Forelimb muscle (tissue), 1 donor: ENCODE measurements at regions not wholly inside any gene's neighbourhood (a gene's known extent, or its start where the extent isn't known, plus 50 kb on each side); places are given as distances from the start of the nearest gene placed in this dataset.

Source experiments
- DNase-seq: peaks from one replicate; pipeline ENCODE4 v3.0.0-alpha.2; 2013; ENCODE audit warnings: low read depth

DNA sequence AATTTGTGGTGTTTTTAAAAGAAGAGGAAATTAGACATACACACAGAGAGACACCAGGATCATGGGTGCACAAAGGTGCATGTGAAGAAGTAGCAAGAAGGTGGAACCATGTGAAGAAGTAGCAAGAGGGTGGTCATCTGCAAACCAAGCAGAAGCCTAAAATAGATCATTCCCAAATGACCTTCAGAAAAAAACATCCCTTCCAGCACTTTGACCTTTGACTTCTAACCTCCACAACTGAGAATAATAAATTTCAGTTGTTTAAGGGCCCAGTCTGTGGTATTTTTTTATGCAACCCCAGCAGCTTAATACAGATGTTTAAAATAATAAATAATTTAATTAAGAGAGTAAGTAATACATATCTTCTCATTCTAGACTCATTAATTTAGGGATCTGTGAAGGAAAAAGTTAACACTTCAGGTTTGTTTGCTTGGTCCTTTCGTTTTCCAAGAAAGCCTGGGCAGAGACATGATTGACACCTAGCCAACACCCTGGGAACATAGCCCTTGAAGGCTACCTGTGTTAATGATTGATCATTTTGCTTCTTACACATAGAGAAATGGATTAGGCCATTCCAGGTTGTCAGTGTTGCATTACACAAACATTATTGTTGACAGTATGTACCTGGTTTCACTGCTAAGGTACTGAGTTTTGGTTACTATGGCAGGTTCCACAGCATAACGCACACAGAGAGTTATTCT lies 1331.2 kb upstream of the GBE1 start:
- no peak for DNase-seq

DNA sequence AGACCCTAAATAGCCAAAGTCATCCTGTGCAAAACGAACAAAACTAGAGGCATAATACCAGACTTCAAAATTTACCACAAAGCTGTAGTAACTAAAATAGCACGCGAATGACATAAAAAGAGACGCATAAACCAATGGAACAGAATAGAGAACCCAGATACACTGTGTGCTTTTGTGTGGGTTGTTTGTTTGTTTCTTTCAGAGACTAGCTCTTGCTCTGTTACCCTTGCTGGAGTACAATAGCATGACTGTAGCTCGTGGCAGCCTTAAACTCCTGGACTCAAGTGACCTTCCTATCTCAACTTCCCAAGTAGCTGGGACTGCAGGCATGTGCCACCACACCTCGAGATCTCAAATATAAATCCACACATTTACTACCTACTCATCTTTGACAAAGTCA lies 1314.6 kb upstream of the GBE1 start:
- no peak for DNase-seq

GRCh38 chr3:83074485-83074884 lies 1313.0 kb upstream of the GBE1 start:
- DNase-seq, result no peak

GRCh38 chr3:83065851-83066460 lies 1304.5 kb upstream of the GBE1 start:
- no peak for DNase-seq

DNA sequence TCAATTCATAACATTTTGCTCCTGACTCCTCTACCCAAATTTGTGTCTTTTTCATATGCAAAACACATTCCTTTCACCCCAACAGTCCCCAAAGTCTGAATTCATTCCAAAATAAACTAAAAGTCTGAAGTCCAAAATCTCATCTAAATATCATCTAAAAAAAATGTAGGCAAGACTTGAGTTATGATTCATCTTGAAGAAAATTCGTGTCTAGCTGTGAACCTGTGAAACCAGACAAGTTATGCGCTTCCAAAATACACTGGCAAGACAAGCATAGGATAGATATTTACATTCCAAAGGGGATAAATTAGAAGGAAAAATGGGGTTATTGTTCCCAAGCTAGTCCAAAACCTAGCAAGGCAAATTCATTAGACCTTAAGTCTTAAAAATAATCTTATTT lies 1302.0 kb upstream of the GBE1 start:
- DNase-seq, result no peak

GRCh38 chr3:83048556-83048955 lies 1287.1 kb upstream of the GBE1 start:
- DNase-seq, result no peak

- no peak for DNase-seq
These were observed 1278.0 kb upstream of the GBE1 start for GRCh38 chr3:83039422-83039821.

DNA sequence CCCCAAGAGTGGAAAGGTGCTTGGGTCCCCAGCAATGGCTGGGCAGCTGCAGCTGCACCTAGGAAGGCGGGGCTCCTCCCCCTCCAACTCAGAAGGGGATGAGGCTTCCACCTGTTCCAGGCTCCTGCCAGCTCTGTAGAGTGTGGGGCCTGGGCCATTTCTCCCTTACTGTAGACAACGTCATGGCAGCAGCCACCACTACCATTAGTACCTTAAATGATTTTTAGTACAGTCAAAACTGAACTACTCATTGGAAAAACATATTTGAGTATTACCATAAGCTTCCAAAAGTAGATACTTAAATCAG lies 1274.2 kb upstream of the GBE1 start:
- DNase-seq, result no peak

GRCh38 chr3:83034806-83035703 lies 1273.6 kb upstream of the GBE1 start:
- DNase-seq, result no peak

DNA sequence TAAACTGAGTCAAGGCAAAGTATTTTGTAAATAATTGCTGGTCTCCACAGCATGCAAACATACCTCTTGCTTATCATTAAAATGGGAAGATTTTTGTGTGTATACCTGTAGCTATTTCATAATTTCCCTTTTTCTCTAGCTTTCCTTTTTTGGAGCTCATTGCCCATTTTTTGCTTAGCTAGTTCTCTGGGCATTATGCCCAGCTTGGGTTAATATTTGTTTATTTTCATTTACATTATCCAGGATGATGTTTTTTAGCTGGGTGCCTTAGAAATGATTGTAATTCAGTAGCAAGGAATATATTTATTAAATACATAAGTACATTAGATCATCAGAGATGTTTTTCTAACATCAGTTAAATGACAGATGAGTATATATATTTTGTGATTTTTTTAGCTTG lies 1271.7 kb upstream of the GBE1 start:
- no peak for DNase-seq

- DNase-seq, result no peak
These were observed 1261.6 kb upstream of the GBE1 start for GRCh38 chr3:83023086-83023485.

DNA sequence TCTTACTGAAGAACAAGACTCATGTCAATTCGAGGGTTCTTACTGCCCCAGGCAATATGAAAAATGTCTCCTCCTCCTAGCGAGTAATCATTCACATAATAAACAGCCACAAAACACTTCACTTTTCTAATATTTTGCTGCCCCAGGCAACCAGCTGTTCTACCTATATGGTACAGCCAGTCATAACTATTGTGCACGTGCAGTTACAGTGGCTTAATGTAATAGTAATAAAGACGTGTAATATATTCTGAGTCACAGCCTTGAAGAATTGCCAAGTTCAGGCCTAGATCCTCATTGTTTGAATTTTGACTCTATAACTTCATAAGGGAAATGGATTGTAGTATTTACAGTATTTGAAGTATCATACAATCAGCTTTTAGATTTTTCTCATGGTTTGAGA lies 1250.0 kb upstream of the GBE1 start:
- DNase-seq, result no peak

DNA sequence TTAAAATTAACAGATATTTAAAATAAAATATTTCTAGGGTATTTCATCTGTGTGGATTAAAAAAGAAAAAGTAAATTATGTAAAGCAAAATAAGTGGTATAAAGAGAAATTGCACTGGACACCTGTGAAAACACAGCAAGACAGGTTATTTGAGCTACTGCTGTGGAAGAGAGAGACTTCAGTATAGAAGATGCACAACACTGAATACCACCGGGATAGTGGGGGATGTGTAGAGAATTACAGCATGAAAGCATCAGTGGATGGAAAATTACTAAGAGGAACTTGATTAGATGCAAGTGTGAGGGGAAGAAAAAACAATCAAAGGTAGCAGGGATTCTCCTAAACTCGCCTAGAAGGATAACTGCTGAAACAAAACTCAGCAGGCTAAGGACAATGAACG lies 1242.5 kb upstream of the GBE1 start:
- no peak for DNase-seq

DNA sequence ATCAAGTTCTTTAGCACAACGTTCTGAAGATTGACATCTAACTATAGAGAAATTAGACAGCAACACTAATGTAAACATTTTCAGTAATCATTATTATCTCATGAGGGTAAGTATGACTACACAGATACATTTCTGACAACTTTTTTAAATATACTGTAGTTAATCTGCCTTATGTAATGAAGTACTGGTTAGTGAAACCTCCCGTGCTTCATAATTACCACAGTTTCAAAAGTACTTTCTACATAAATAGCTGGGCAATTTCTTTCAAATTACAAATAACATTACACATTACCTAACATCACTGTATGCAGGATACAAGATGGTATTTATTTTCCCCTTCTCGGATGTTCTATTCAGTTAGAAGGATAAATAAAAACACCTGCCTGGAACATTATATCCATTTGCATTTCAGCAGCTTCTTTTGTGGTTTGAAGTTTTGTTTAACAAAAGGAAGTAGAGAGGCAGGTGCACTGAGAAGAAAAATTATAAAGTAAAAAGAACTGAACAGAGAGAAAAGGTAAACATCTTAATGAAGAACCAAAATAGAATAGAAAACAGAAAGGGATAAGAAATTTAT lies 1241.5 kb upstream of the GBE1 start:
- DNase-seq, result no peak

- no peak for DNase-seq
These were observed 1238.3 kb upstream of the GBE1 start for GRCh38 chr3:82999777-83000176.

DNA sequence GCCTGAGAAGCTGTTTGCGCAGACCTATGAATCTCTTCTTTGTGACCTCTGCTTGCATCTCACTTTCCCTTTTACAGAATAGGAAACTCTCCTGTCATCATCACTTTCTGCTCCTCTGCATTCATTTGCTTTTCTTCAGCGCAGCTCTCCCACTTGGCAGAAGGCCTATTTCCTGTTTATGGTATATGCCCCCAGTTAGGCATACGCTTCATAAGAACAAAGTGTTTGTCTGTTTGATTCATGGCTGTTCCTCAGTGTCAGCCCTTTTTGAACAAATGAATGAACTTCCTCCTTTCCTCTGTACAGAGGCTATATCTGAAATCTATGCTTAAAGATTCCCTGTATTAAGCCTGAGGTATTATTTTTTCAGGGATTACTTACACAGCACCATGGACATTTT lies 1216.9 kb upstream of the GBE1 start:
- no peak for DNase-seq

DNA sequence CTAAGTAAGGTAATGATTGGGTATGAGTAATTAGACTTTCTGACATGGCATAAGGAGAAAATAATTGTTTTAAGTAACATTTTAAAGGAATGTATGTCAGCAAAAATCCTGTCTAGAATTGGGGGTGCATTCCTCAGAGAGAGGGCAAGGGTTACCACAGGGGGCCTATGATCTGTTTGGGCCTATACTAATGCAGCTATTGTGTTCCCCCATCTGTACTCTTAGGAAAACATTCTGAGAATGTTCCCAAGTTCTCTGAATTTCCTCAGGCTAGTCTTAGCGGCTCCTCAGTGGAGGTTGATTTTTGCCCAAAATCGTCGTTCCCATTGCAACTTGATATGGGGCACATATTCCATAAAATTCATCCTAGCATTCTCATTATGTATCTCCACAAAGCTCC lies 1216.4 kb upstream of the GBE1 start:
- DNase-seq, result no peak

DNA sequence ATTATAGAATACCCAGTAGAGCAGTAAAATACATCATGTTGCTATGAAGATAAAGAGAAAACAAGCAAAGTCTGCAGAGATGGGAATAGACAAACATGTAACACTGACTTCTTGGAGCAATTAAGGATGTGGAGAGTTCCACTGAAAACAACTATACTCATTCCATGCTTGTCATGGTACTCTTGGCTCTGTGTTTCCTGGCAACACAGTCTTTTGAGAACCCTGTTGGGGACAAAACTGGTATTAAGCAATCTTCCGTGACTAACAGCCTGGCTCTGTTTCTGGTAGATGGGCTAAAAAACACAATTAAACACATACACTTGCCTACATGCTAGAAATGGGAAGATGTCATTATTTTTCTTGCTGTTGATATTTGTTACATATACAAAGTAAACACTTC lies 1212.3 kb upstream of the GBE1 start:
- DNase-seq, result no peak

GRCh38 chr3:82960379-82960778 lies 1198.9 kb upstream of the GBE1 start:
- DNase-seq, result no peak

DNA sequence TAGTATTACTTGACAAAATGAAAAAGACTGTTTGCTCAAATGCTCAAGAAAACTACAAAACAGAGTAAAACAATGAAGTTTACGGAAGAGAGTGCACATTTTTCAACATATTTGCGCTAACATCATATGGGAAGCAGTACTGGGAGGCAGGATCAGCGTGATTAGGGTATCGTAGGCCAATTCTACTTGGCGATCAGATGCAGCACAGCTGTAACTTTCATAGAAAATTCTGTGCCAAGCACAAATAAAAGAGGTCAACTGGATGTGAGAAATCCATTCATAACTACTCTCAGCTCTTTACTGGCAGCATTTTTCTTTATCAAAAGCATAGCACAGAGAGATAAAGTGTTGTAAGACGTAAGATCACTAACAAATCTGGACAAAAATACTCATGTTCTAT lies 1196.3 kb upstream of the GBE1 start:
- DNase-seq, result no peak

DNA sequence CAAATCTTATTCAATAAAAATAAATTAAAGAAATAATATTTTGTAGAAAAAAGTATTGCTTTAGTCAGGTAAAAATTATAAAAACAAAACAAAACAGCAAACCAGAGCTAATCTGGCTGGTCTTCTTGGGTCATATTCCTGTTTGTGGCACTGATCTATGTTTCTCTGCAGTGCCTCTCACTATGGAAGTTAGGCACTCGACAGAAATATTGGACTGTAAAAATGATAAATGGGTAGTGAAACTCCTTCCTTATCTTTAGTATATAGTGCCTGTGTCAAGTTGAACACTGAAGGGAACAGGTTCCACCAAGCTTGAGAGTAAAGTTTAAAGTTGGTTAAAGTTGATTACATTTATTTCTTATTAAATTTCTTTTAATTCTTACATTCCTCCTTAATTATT lies 1195.6 kb upstream of the GBE1 start:
- DNase-seq, result no peak

GRCh38 chr3:82954486-82954885 lies 1193.0 kb upstream of the GBE1 start:
- no peak for DNase-seq

DNA sequence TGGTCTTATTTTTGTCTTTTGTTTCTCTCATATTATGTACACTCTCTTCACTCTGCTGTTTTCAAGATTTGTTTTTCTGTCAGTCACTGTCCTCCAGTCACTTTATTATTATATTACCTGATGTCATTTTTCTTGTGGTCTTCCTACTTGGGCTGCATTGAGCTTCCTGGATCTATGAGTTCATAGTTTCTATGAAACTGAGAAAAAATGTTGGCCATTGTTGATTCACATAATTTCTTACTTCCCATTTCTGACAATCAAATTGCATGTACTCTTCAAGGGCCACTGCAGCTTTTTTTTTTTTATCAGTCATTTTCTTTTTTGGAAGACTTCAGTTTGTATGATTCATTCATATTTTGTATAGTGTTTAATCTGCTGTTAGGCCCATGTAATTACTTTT lies 1180.6 kb upstream of the GBE1 start:
- no peak for DNase-seq
